HPDE6-E6E7 (cell line): ENCODE measurements at regions not wholly inside any gene's neighbourhood (a gene's known extent, or its start where the extent isn't known, plus 50 kb on each side); places are given as distances from the start of the nearest gene placed in this dataset.
A peak's percentile ranks its signal among the peaks of the same experiment; 100 is the strongest.

Experiments
- DNase-seq: peaks from one replicate; pipeline ENCODE4 v3.0.0; 2011; ENCODE audit warnings: missing footprints; ENCODE audit errors: extremely low spot score

GRCh38 chr11:35868491-35868890, 75.4 kb upstream of the LDLRAD3 start:
- no peak for DNase-seq

GRCh38 chr11:35873721-35874120, 70.1 kb upstream of the LDLRAD3 start:
- no peak for DNase-seq

DNA sequence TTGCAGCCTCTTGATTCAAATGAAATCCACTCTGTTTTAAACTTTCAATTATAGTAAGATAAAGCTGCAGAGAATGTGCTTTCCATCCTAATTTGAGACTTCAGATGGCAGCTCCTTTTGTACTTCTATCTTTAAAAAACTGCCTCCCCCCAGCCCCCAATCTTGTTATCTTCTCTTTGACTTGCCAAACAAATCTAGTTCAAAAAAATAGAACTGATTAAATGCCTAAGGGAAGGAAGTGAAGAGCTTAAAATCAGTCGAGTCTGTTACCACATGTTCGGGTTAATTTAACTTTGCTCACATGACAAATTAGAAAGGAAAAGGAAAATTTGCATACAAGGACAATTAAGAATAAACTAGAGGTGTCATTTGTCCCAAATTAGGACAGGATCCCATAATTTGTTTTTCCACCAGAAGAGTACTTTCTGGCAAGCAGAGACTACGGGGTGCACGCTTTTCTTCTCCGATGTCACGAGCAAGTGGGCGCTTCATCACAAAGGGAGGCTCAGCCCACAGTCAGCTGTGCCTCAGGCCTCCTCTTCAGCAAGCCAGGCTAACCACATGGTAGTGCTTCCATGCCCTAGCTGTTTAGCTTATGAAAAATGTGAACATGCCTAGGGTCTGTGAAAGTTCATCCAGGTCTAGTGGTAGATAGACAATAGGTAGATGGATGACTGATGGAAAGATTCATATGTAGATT, 69.0 kb upstream of the LDLRAD3 start:
- no peak for DNase-seq

GRCh38 chr11:35875466-35875865, 68.4 kb upstream of the LDLRAD3 start:
- no peak for DNase-seq

GRCh38 chr11:35876786-35877185, 67.1 kb upstream of the LDLRAD3 start:
- no peak for DNase-seq

- no peak for DNase-seq
Measured at GRCh38 chr11:35878741-35879140, 65.1 kb upstream of the LDLRAD3 start.

GRCh38 chr11:35879361-35879760, 64.5 kb upstream of the LDLRAD3 start:
- no peak for DNase-seq

DNA sequence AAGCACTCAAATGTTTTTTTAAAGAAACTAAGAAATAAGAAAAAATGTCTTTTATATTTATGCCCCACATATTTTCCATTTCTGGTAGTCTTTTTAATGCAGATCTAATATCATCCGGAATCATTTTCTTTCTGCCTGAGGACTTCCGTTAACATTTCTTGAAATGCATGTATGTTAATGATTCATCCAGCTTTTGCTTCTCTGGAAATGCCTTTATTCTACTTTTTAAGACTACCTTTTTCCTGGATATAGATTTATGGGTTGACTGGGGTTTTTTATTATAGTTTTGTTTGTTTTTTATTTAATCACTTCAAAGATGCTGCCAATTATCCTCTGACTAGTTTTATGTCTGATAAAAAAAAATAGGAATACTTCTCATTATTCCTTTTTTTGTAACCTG, 57.1 kb upstream of the LDLRAD3 start:
- no peak for DNase-seq

DNA sequence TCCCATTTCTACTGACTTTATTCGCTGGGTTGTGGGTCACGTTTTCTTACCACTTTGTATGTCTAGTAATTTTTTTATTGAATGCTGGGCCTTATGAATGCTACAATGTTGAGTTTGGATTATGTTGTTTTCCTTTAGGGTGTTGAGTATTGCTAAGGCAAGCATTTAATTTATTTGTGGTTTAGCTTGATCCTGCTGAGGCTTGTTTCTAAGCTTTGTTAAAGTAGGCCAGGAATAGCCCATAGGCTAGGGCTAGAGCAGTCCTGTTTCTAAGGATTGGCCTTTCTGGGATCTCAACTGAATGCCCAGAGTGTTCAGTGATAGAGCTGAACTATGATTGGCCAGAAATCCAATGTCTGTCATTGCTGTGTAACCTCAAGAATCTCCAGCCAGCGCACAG, 56.1 kb upstream of the LDLRAD3 start:
- no peak for DNase-seq

- DNase-seq, result no peak
Measured at GRCh38 chr11:35888961-35889360, 54.9 kb upstream of the LDLRAD3 start.

DNA sequence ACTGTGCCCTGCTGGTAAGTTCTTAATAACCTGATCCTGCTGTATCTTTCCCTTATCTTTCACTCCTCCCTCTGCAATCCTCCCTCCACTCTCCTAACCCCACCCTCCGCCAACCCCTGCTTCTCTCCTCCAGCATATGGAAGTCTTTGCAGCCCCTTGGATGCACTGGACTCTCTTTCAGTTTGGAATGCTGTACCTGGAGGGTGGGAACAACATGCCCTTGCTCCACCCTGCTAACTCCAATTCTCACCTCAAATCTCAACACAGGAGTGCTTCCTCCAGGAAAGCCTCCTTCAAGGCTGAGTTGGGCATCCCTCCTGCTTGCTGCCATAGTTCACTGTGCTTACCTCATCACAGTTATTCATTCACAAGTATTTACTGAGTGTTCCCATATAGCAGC, 52.8 kb upstream of the LDLRAD3 start:
- DNase-seq, result no peak

DNA sequence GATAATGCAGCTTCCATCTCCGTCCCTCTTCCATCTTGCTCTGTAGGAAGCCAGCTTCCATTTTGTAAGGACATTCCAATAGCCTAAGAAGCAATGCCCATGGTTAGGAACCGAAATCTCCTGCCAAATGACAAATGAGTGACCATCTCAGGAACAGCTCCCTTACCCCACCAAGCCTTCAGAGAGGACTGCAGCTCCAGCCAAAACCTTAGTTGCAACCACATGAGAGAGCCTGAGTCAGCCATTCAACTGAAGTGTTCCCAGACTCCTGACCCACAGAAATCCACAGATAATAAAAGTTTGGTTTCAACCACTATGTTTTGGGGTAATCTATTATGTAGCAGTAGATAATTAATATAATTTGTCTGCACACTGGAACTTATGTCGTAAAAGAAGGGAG, 51.7 kb upstream of the LDLRAD3 start:
- DNase-seq, result no peak

GRCh38 chr11:35893796-35894475, 49.9 kb upstream of the LDLRAD3 start:
- DNase-seq, result peak; percentile 58
